Nephron (organoid): ENCODE measurements at regions not wholly inside any gene's neighbourhood (a gene's known extent, or its start where the extent isn't known, plus 50 kb on each side); places are given as distances from the start of the nearest gene placed in this dataset.
A peak's percentile ranks its signal among the peaks of the same experiment; 100 is the strongest.
"Not testable (repeated sequence)": the region's sequence is repeated elsewhere in the genome, so short reads cannot be mapped to it uniquely, and the experiment has no call there.

Source experiments
- H3K27ac Mint-ChIP-seq, 3 experiments: 2 replicates each; pipeline ENCODE4 v1.8.0; 2020; ENCODE audit warnings: mixed read lengths in 3 of 3, mild to moderate bottlenecking in 2 of 3, moderate library complexity in 1 of 3
- H3K27me3 Mint-ChIP-seq: 2 replicates; pipeline ENCODE4 v1.8.0; 2021; ENCODE audit warnings: low read depth, mild to moderate bottlenecking, moderate library complexity, mixed read lengths
- H3K36me3 Mint-ChIP-seq: 2 replicates; pipeline ENCODE4 v1.8.0; 2020; ENCODE audit warnings: low read depth, mixed read lengths
- H3K4me1 Mint-ChIP-seq: 2 replicates; pipeline ENCODE4 v1.8.0; 2020; ENCODE audit warnings: mixed read lengths
- H3K4me3 Mint-ChIP-seq, 3 experiments: 2 replicates each; pipeline ENCODE4 v1.8.0; 2020; ENCODE audit warnings: mild to moderate bottlenecking in 3 of 3, mixed read lengths in 3 of 3, moderate library complexity in 2 of 3
- H3K9me3 Mint-ChIP-seq: 2 replicates; pipeline ENCODE4 v1.8.0; 2020; ENCODE audit warnings: mixed read lengths
- CTCF ChIP-seq, 3 experiments: fragments of 200-600 bp; sonication (generic); IDR thresholded peaks; one replicate each; pipeline ENCODE4 v1.5.0; 2021; ENCODE audit warnings: antibody characterized with exemption in 3 of 3; ENCODE audit not compliant: unreplicated experiment in 3 of 3

- peaks cover 28% of the 10 kb centered on the region for H3K4me1 Mint-ChIP-seq
- TF ChIP-seq CTCF (IDR thresholded peaks at IDR 0.05; ENCODE audit: unreplicated experiment in 3 of 3): no peak
- peak overlapping the region; percentile 54 to 92 (median 65) for H3K27ac Mint-ChIP-seq
- H3K27me3 Mint-ChIP-seq: no peaks in the 10 kb centered on the region
- H3K4me3 Mint-ChIP-seq: no peak overlapping the region
- H3K9me3 Mint-ChIP-seq: no peaks in the 10 kb centered on the region
- H3K36me3 Mint-ChIP-seq: no peaks in the 10 kb centered on the region
Measured at GRCh38 chr9:17075146-17075757, 59.6 kb upstream of the CNTLN start.

GRCh38 chr9:17072563-17072962 lies 62.3 kb upstream of the CNTLN start:
- H3K27ac Mint-ChIP-seq, H3K9me3 Mint-ChIP-seq: not testable (repeated sequence)
- H3K4me1 Mint-ChIP-seq: peaks cover 11% of the 10 kb centered on the region

GRCh38 chr9:17068671-17069070 lies 66.2 kb upstream of the CNTLN start:
- no peak overlapping the region for H3K4me3 Mint-ChIP-seq
- H3K36me3 Mint-ChIP-seq: no peaks in the 10 kb centered on the region
- no peaks in the 10 kb centered on the region for H3K4me1 Mint-ChIP-seq
- no peaks in the 10 kb centered on the region for H3K27me3 Mint-ChIP-seq
- H3K9me3 Mint-ChIP-seq: no peaks in the 10 kb centered on the region
- no peak for TF ChIP-seq CTCF (IDR thresholded peaks at IDR 0.05; ENCODE audit: unreplicated experiment in 3 of 3)
- no peak overlapping the region for H3K27ac Mint-ChIP-seq

More at GRCh38 chr9:17072563-17072962, 62.3 kb upstream of the CNTLN start:
- not testable (repeated sequence) for H3K36me3 Mint-ChIP-seq, H3K4me3 Mint-ChIP-seq, H3K27me3 Mint-ChIP-seq

- H3K36me3 Mint-ChIP-seq: no peaks in the 10 kb centered on the region
- no peaks in the 10 kb centered on the region for H3K4me1 Mint-ChIP-seq
- no peak overlapping the region for H3K27ac Mint-ChIP-seq
- H3K27me3 Mint-ChIP-seq: no peaks in the 10 kb centered on the region
- no peaks in the 10 kb centered on the region for H3K9me3 Mint-ChIP-seq
- H3K4me3 Mint-ChIP-seq: no peak overlapping the region
- no peak for TF ChIP-seq CTCF (IDR thresholded peaks at IDR 0.05; ENCODE audit: unreplicated experiment in 3 of 3)
Measured at GRCh38 chr9:17065062-17065461, 69.8 kb upstream of the CNTLN start.

- Mint-ChIP-seq H3K9me3 (no peaks in the 10 kb centered on the region), H3K4me1 (no peaks in the 10 kb centered on the region), H3K4me3 (no peak overlapping the region), H3K36me3 (no peaks in the 10 kb centered on the region), H3K27me3 (no peaks in the 10 kb centered on the region), H3K27ac (no peak overlapping the region)
- TF ChIP-seq CTCF (IDR thresholded peaks at IDR 0.05; ENCODE audit: unreplicated experiment in 3 of 3): no peak
Measured at GRCh38 chr9:17064558-17064957, 70.3 kb upstream of the CNTLN start.

GRCh38 chr9:17063535-17064135 lies 71.2 kb upstream of the CNTLN start:
- H3K27ac Mint-ChIP-seq: no peak overlapping the region
- TF ChIP-seq CTCF (IDR thresholded peaks at IDR 0.05; ENCODE audit: unreplicated experiment in 3 of 3): peak; percentile 61 to 84 (median 71)
- no peaks in the 10 kb centered on the region for H3K36me3 Mint-ChIP-seq
- H3K27me3 Mint-ChIP-seq: no peaks in the 10 kb centered on the region
- H3K4me3 Mint-ChIP-seq: no peak overlapping the region
- no peaks in the 10 kb centered on the region for H3K4me1 Mint-ChIP-seq
- no peaks in the 10 kb centered on the region for H3K9me3 Mint-ChIP-seq
